ENCODE measurements at regions not wholly inside any gene's neighbourhood (a gene's known extent, or its start where the extent isn't known, plus 50 kb on each side); places are given as distances from the start of the nearest gene placed in this dataset.
"Not testable (repeated sequence)": the region's sequence is repeated elsewhere in the genome, so short reads cannot be mapped to it uniquely, and the experiment has no call there.

- not testable (repeated sequence) for DNase-seq
These were observed 4454.9 kb upstream of the TPTE start for GRCh38 chr21:6066320-6066985.

GRCh38 chr21:6068098-6068831 lies 4453.1 kb upstream of the TPTE start:
- DNase-seq = not testable (repeated sequence)

- not testable (repeated sequence) for DNase-seq
These were observed 4451.2 kb upstream of the TPTE start for GRCh38 chr21:6070213-6070612.

GRCh38 chr21:6072691-6073090 lies 4448.7 kb upstream of the TPTE start:
- DNase-seq = not testable (repeated sequence)

- DNase-seq = not testable (repeated sequence)
These were observed 4447.2 kb upstream of the TPTE start for GRCh38 chr21:6073993-6074705.

GRCh38 chr21:6074935-6075334 lies 4446.4 kb upstream of the TPTE start:
- DNase-seq = not testable (repeated sequence)

- not testable (repeated sequence) for DNase-seq
These were observed 4445.7 kb upstream of the TPTE start for GRCh38 chr21:6075627-6076208.

- not testable (repeated sequence) for DNase-seq
These were observed 4444.0 kb upstream of the TPTE start for GRCh38 chr21:6077358-6077757.

- DNase-seq = not testable (repeated sequence)
These were observed 4442.5 kb upstream of the TPTE start for GRCh38 chr21:6078902-6079301.

- not testable (repeated sequence) for DNase-seq
These were observed 4440.3 kb upstream of the TPTE start for GRCh38 chr21:6080941-6081655.

- not testable (repeated sequence) for DNase-seq
These were observed 4439.2 kb upstream of the TPTE start for GRCh38 chr21:6082166-6082565.

GRCh38 chr21:6083574-6084120 lies 4437.7 kb upstream of the TPTE start:
- not testable (repeated sequence) for DNase-seq

GRCh38 chr21:6086038-6086437 lies 4435.3 kb upstream of the TPTE start:
- DNase-seq = not testable (repeated sequence)

- DNase-seq = not testable (repeated sequence)
These were observed 4433.7 kb upstream of the TPTE start for GRCh38 chr21:6087579-6088178.

GRCh38 chr21:6090286-6090908 lies 4431.0 kb upstream of the TPTE start:
- not testable (repeated sequence) for DNase-seq

- not testable (repeated sequence) for DNase-seq
These were observed 4429.9 kb upstream of the TPTE start for GRCh38 chr21:6091335-6092027.

GRCh38 chr21:6092401-6092800 lies 4429.0 kb upstream of the TPTE start:
- DNase-seq = not testable (repeated sequence)

- not testable (repeated sequence) for DNase-seq
These were observed 4428.0 kb upstream of the TPTE start for GRCh38 chr21:6093419-6093818.

- DNase-seq = not testable (repeated sequence)
These were observed 4427.5 kb upstream of the TPTE start for GRCh38 chr21:6093870-6094269.

GRCh38 chr21:6095304-6095703 lies 4426.1 kb upstream of the TPTE start:
- not testable (repeated sequence) for DNase-seq
